Calu3 (cell line): ENCODE measurements at regions not wholly inside any gene's neighbourhood (a gene's known extent, or its start where the extent isn't known, plus 50 kb on each side); places are given as distances from the start of the nearest gene placed in this dataset.
"Not testable (repeated sequence)": the region's sequence is repeated elsewhere in the genome, so short reads cannot be mapped to it uniquely, and the experiment has no call there.

Experiments used
- BruUV-seq: library from RNA; stranded (reverse); fragments of 400-500 nt; replicated peaks from 2 replicates; lab custom pipeline; 2021; lab: Mats Ljungman, UMichigan
- CTCF ChIA-PET: fragments of 300-600 bp; sonication (Branson Sonifier 250); formaldehyde crosslinking; loops from one replicate; lab custom pipeline; 2022; ENCODE audit warnings: antibody characterized with exemption; lab: Charles Lee
- DNase-seq: peaks from one replicate; pipeline ENCODE4 v3.0.0; 2022
- H3K27ac Mint-ChIP-seq: one replicate; pipeline ENCODE4 v1.8.0; 2022; ENCODE audit warnings: mixed read lengths; ENCODE audit not compliant: unreplicated experiment
- H3K27me3 Mint-ChIP-seq: one replicate; pipeline ENCODE4 v1.8.0; 2022; ENCODE audit warnings: mixed read lengths; ENCODE audit not compliant: unreplicated experiment
- H3K36me3 Mint-ChIP-seq: one replicate; pipeline ENCODE4 v1.8.0; 2022; ENCODE audit warnings: mild to moderate bottlenecking, moderate library complexity, mixed read lengths; ENCODE audit not compliant: insufficient read depth, unreplicated experiment
- H3K4me1 Mint-ChIP-seq: one replicate; pipeline ENCODE4 v1.8.0; 2022; ENCODE audit warnings: mild to moderate bottlenecking, low read depth, mixed read lengths; ENCODE audit not compliant: unreplicated experiment
- H3K4me3 Mint-ChIP-seq: one replicate; pipeline ENCODE4 v1.8.0; 2022; ENCODE audit warnings: mild to moderate bottlenecking, low read depth, moderate library complexity, mixed read lengths; ENCODE audit not compliant: unreplicated experiment
- H3K9me3 Mint-ChIP-seq: one replicate; pipeline ENCODE4 v1.8.0; 2022; ENCODE audit warnings: low read depth, mixed read lengths; ENCODE audit not compliant: unreplicated experiment
- intact Hi-C: fragments of 100-400 bp; cut with micrococcal nuclease; formaldehyde crosslinking; loops from one replicate; pipeline ENCODE4 v1.10.0; 2022; ENCODE audit not compliant: unreplicated experiment

- not testable (repeated sequence) for H3K27ac Mint-ChIP-seq
Measured at GRCh38 chr9:67763133-67763532, 95.6 kb upstream of the ANKRD20A1 start.

DNA sequence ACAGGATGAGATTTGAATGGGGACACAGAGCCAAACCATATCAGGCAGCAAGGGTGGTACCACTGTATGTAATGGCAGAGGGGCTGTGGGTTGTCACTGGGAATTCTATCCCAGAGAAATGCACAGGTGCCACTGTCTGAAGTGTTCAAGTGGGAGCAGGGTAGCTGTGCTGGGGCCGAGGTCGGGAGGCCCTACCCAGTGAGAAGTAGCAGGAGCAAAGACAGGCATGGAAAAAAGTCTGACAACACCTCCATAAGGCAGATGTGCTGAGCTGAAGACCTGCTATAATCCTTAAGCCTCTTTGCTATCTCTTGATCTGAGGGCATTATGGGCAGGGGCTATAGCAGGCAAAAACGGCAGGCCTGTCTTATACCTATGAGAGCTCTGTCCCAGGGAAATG, 86.9 kb upstream of the ANKRD20A1 start:
- H3K4me1 Mint-ChIP-seq, H3K27me3 Mint-ChIP-seq, DNase-seq, CTCF ChIA-PET, H3K36me3 Mint-ChIP-seq, H3K9me3 Mint-ChIP-seq, H3K27ac Mint-ChIP-seq, BruUV-seq, H3K4me3 Mint-ChIP-seq, intact Hi-C loops: not testable (repeated sequence)

More at GRCh38 chr9:67763133-67763532, 95.6 kb upstream of the ANKRD20A1 start:
- CTCF ChIA-PET, H3K9me3 Mint-ChIP-seq, intact Hi-C loops, H3K4me3 Mint-ChIP-seq, H3K27me3 Mint-ChIP-seq, H3K36me3 Mint-ChIP-seq, H3K4me1 Mint-ChIP-seq, DNase-seq, BruUV-seq: not testable (repeated sequence)

GRCh38 chr9:67800170-67800569, 58.6 kb upstream of the ANKRD20A1 start:
- H3K36me3 Mint-ChIP-seq, H3K27me3 Mint-ChIP-seq, BruUV-seq, CTCF ChIA-PET, intact Hi-C loops, H3K4me3 Mint-ChIP-seq, H3K27ac Mint-ChIP-seq, DNase-seq, H3K9me3 Mint-ChIP-seq, H3K4me1 Mint-ChIP-seq: not testable (repeated sequence)
